ENCODE measurements at regions not wholly inside any gene's neighbourhood (a gene's known extent, or its start where the extent isn't known, plus 50 kb on each side); places are given as distances from the start of the nearest gene placed in this dataset.
"Not testable (repeated sequence)": the region's sequence is repeated elsewhere in the genome, so short reads cannot be mapped to it uniquely, and the experiment has no call there.

DNA sequence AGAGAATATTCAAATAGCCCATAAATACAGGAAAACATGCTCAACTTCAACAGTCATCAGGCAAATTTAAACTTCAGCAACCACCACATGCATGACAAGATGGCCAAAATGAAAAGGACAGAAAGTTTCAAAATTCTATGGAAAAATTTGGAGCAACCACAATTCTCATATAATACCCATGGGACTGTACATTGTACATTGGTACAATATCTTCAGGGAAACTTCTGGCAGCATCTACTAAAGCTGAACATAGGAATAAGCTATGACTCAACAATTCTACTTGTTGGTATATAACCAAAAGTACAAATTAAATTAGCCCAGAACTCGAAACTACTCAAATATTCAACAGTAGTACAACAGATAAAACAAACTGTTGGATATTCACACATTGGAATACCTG, 847.6 kb downstream of the TBL1XR1 start:
- DNase-seq: no peak

DNA sequence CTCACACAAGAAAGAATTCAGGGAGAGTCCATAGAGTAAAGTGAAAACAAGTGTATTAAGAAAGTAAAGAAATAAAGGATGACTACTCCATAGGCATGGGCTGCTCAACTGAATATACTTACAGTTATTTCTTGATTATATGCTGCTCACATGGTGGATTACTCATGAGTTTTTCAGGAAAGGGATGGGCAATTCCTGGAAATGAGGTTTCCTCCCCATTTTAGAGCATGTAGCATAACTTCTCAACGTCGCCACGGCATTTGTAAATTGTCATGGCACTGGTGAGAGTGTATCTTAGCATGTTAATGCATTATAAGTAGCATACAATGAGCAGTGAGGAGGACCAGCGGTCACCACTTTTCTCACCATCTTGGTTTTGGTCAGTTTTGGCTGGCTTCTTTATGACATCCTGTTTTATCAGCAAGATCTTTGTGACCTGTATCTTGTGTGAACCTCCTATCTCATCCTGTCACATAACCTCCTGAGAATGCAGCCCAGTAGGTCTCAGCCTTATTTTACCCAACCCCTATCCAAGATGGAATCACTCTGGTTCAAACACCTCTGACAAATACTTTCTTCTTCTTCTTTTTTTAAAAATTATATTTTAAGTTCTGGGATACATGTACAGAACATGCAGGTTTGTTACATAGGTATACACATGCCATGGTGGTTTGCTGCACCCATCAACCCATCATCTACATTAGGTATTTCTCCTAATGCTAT, 849.7 kb downstream of the TBL1XR1 start:
- DNase-seq: no peak

DNA sequence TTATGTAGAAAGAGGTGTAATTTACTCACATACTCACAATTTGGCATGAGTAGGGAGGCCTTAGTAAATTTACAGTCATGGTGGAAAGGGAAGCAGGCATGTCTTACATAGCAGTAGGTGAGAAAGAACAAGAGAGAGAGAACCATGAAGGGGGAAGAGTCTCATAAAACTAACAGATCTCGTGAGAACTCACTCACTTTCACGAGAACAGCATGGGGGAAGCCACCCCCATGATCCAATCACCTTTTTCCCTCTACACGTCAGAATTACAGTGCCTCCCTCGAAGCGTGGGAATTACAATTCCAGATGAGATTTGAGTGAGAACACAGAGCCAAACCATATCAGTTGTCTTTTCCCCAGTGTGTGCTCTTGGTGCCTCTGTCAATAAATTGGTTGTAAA, 855.3 kb downstream of the TBL1XR1 start:
- no peak for DNase-seq

DNA sequence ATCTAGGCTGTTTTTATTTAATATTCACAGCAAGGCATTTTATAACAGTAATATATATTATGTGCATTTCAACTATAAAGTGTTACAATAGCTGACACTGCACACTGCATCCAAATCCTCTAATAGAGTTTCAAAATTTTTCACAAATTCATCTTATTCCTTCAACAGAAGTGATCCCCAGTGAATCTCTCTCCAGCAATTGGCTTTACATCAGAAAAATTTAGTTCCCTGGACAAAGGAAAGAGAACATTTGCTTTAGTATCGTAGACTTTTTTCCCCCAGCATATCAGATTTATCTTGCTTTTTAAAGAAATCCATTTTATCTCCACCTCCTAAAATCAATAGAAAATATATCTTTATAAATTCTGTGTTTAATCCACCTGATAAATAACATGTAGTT, 868.6 kb downstream of the TBL1XR1 start:
- no peak for DNase-seq

DNA sequence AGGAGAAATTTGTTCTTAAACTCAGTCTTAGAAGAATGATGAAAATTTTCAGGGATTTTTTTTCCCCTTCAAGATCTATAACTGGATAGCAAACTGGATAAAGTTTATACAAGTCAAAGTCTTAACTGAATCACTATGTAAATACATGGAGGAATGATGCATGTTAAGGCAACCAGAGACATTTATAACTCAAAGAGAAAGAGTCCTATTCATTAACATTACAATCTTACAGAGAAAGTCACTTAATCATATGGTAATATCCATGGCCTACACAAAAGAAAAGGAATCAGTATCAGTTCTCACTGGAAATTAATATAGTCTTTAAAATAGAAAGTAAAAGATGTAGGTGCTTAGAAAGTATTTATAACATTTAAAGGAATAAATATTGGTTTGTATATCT, 869.1 kb downstream of the TBL1XR1 start:
- DNase-seq: no peak

DNA sequence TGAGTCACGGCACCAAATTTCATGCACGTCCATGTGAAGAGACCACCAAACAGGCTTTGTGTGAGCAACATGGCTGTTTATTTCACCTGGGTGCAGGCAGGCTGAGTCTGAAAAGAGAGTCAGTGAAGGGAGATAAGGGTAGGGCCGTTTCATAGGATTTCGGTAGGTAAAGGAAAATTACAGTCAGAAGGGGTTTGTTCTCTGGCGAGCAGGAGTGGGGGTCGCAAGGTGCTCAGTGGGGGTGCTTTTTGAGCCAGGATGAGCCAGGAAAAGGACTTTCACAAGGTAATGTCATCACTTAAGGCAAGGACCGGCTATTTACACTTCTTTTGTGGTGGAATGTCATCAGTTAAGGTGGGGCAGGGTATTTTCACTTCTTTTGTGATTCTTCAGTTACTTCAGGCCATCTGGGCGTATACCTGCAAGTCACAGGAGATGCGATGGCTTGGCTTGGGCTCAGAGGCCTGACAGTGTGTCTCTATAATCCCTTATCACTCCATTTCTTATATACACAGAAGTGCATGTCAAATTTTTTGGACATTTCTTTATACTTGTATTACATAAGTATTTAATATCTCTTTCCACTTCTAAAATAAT, 870.3 kb downstream of the TBL1XR1 start:
- not testable (repeated sequence) for DNase-seq

DNA sequence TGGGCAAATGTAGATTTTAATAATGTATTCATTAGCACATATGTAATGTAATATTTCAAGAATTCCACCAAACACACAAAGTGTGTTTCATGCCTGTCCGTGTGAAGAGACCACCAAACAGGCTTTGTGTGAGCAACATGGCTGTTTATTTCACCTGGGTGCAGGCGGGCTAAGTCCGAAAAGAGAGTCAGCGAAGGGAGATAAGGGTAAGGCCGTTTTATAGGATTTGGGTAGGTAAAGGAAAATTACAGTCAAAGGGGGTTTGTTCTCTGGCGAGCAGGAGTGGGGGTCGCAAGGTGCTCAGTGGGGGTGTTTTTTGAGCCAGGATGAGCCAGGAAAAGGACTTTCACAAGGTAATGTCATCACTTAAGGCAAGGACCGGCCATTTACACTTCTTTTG, 875.8 kb downstream of the TBL1XR1 start:
- not testable (repeated sequence) for DNase-seq

DNA sequence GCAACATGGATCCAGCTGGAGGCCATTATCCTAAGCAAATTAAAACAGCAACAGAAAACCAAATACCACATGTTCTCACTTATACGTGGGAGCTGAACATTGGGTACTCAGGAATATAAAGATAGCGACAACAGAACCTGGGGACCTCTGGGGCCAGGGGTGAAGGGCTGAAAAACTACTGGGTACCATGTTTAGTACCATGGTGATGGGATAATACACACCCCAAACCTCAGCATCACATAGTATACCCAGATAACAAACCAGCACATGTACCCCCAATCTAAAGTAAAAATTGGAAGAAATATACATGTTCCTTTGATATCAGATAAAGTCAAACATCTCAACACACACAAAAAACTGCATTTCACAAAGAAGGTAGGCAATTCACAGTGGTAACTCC, 876.2 kb downstream of the TBL1XR1 start:
- DNase-seq: no peak

DNA sequence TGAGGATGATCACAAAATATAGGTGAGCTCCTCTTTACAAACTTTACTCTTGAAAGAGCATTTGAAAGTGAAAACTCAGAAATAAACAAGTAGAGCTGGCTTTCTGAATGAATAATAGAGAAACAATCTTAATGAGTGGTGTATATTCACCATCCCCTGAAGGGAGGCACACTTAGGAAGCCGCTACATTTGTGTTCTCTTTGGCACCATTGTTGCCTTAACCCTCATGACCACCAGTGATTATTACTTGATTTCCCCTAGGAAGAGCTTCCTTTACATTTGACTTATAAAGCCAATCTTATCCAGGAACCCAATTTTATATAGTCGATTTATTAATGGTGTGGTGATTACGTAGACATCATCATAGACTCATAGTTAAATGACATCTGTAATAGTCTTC, 883.9 kb downstream of the TBL1XR1 start:
- DNase-seq: no peak

DNA sequence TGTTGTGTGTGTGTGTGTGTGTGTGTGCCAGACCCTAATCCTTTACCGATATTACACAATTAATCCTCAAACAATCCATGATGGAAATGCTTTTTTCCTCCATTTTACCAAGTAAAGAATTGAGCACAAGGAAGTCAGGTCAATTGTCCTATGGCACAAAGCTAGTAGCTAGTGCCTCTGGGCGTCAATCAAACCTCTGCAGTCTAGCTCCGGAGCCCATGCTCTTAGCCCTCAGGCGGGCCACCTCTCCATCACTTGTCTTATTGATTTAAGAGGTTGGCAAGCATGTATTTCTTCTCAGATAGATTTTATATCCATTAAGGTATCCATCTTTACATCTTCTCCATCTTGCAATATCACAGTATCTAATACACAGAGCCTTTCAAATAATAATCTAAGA, 886.6 kb downstream of the TBL1XR1 start:
- no peak for DNase-seq

DNA sequence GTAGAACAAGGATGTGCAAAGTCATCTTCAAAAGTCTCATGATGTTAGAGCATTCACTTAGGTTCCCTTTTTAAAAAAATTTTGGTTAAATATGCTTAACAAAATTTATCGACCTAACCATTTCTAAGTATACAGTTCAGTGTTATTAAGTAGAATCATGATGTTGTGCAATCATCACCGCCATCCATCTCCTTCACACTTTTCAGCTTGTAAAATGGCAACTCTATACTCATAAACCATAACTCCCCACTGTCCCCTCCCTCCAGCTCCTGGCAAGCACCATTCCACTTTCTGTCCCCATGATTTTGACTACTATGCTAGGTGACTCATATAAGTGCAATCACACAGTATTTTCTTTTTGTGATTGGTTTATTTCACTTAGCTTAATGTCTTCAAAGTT, 895.0 kb downstream of the TBL1XR1 start:
- no peak for DNase-seq

DNA sequence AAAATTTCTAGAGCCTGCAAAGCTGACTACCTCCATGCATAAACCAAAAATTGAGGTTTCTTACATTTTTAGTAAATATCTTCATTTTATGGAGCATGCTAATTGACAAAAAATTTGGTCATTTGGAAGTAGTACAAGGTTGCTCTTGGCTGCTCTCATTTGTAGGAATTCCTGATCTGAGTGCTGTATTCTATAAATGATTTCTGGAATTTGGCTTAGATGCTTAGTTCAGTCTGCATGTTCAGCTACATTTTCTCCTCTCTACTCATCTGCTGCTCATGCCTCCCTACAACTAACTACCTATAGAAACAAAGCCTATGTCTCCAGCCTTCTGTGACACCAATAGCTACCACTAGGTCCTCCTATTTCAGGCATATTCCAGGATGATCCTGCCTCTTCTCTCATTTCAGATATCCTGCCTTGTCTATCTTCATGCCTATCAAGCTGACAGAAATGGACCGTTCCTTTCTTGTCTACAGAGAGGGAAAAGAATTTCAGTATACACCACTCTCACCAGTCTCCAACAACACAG, 901.1 kb downstream of the TBL1XR1 start:
- no peak for DNase-seq

DNA sequence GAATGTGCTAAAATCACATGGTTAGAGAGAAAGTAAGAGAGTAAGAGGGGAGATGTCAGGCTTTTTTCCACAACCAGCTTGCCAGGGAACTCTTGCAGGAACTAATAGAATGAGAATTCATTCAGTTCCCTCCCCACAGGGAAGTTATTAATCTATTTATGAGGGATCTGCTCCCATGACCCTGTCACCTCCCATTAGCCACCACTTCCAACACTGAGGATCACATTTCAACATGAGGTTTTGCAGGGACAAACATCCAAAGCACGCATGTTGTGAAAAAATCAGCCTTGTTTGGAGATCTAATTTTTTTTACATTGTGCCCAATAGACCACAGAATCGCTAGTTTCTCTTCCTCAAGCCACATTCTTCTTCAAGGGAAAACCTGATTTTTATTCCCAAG, 904.0 kb downstream of the TBL1XR1 start:
- no peak for DNase-seq

DNA sequence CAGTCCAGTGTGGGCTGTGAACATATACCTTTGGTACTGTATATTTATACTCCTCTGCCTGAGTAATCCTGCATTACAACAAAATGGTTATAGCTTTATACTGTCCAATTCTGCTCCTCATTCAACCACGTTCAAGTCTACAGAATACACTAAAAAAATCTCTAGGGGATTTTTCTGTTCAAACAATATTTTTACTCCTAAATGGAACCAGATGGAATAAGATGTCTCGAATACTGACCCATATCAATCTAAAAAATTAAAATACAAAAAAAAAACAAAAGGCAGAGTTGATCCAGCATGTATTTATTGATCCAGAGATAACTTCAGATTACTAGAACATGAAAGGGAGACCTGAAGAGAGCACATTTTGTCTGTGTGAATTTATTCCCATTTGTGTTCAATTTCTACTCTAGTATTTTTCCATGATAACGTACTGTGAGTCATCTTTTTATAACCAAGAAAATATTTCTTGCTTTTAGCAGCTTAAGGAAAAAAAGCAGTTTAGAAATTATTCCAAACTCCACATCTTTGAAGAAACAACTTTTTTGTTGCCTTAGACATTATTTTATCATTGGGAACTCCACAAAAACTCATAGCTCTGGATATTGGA, 910.7 kb downstream of the TBL1XR1 start:
- no peak for DNase-seq

DNA sequence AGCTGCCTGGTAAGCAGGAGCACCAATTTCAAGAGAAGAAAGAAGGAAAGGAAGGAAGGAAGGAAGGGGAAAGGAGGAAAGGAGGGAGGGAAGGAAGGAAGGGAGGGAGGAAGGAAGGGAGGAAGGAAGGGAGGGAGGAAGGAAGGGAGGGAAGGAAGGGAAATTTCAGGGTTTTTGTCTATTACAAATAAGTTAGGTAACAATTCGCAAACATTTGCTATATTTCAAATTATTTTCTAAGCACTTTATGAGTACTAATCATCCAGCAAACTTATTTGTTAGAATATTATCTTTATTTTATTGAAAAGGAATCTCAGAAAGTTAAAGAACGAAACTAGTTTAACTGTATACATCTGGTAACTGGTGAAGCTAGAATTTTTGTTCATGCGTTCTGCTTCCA, 921.7 kb downstream of the TBL1XR1 start:
- no peak for DNase-seq

DNA sequence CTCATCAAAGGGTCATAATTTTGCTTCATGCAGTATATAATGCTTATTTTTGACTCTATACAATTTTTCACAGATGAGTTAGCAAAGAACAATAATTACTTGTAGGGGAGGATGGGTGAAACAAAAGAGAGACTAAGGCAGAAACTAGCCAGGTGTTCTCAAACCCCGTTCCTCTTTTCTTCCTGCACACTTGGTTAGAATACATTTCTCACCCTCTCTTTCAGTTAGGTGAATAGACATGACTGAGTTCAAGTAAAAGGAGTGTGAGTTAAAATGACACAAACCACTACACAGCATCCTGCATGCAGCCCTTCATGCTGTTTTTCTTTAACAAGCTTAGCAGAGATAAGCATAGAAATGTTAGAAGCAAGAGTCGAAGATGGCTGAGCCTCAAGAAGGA, 922.2 kb downstream of the TBL1XR1 start:
- no peak for DNase-seq

DNA sequence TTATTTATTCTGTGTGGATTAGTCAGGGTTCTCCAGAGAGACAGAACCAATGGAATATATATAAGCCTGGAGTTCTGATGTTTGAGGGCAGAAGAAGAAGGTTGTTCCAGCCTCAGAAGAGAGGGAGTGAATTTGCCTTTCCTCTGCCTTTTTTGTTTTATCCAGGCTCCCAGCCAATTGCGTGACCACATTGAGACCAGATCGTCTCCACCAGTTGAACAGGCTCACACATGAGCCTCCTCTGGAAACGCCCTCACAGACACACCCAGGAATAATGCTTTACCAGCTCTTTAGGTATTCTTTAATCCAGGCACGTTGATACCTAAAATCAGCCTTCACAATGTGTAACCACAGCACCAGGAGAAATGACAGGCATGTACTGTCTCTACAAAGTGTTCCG, 923.1 kb downstream of the TBL1XR1 start:
- no peak for DNase-seq

DNA sequence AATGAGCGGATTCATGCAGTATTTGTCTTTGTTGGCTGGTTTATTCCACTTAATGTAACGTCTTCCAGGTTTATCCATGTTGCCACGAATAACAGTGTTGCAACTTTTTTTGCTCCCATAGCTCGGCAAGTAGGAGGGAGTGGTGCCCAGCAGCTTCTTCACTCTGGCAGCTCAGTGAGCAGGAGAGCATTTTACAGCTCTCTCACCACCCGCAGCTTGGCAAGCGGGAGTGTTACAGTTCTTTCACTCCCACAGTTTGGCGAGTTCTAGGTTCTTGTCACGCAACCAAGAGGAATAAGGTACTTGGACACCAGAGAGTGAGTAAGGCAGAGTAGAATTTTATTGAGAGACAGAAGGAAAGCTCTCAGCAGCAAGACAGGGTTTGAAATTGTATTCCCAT, 935.2 kb downstream of the TBL1XR1 start:
- DNase-seq: peak in 15 of 58 donors; percentile 1 to 62 (median 8)

DNA sequence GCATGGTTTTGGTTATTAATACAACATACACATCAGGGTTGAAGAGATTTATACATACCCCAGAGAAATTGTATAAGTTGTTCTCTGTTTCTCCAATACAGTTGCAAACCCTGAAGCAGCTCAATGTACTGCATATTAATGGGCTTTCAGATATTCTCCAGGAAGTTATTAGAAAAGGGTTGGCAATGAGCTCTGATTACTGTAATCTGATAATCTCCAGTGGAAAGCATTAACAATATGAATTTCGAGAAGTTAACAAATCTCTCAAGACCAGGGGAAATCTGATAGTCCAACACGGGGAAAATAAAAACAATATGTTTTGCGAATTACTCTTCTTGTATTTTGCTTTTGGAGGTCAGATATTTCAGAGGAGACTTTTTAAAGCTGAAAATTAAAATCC, 950.1 kb downstream of the TBL1XR1 start:
- DNase-seq: no peak

DNA sequence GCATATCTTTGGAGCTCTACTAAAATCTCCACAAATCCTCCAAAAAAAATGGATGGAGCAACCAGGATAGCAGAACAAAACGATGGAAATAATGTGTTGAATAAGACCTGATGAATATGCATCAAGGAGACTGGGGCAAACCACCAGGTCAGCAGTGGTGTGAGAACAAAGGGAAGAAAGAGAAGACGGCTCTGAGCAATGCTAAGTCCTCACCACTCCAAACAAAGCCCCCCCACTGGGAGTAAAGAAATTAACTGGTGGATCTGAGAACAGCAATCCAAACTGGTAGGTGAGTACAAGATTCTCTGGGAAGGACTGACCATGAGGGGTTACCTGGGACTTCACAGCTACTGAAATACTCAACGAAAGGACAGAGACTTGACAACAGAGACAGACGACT, 977.3 kb downstream of the TBL1XR1 start:
- DNase-seq: no peak

DNA sequence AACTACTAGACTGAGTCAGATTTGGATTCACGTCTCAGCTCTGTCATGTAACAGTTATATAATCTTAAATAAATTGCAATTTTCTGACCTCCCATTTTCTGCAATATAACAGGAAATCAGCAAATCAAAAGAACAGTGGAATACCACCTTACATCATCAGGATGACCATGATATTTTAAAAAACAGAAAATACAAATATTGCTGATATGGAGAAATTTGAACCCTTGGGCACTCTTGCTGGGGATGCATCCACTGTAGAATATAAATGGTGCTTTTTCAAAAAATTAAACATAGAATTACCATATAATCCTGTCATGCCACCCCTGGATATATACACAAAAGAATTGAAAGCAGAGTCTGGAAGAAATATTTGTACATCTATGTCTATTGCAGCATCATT, 982.5 kb downstream of the TBL1XR1 start:
- no peak for DNase-seq

DNA sequence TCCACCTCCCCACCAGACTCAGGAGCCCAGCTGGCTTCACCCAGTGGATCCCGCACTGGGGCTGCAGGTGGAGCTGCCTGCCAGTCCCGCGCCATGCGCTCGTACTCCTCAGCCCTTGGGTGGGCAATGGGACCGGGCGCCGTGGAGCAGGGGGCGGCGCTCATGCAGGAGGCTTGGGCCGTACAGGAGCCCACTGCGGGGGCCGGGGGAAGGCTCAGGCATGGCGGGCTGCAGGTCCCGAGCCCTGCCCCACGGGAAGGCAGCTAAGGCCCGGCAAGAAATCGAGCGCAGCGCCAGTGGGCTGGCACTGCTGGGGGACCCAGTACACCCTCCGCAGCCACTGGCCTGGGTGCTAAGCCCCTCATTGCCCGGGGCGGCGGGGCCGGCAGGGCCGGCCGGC, 984.0 kb downstream of the TBL1XR1 start:
- not testable (repeated sequence) for DNase-seq

DNA sequence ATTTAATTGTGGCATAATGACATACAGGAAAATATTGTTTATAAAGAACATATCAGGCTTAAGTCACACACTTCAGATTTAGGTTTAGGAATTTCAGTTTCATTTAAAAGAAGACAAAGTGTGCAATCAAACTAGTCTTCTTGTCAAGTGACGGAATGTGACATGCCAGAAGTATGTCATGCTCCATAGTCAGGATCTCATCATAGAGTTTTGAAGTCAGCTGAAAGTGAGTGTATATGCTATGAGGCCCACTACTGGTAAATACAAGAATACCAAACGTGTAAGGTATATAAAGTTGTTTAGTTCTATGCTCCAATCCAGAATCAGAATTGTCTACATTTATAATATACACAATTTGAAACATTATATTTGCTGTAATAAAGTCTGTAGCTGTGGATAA, 988.4 kb downstream of the TBL1XR1 start:
- no peak for DNase-seq
